ENCODE measurements at regions not wholly inside any gene's neighbourhood (a gene's known extent, or its start where the extent isn't known, plus 50 kb on each side); places are given as distances from the start of the nearest gene placed in this dataset.
A peak's percentile ranks its signal among the peaks of the same experiment; 100 is the strongest.

GRCh38 chr14:94942601-94943000 lies 172.7 kb upstream of the GSC start:
- no peaks in the 10 kb centered on the region for H3K36me3 ChIP-seq
- H3K27me3 ChIP-seq, result no peaks in the 10 kb centered on the region
- no peak overlapping the region for H3K27ac ChIP-seq
- no peaks in the 10 kb centered on the region for H3K9me3 ChIP-seq
- no peak for DNase-seq
- no peak for TF ChIP-seq CTCF (IDR thresholded peaks at IDR 0.05)
- no peak for TF ChIP-seq POLR2A (IDR thresholded peaks at IDR 0.05)
- H3K4me1 ChIP-seq, result no peaks in the 10 kb centered on the region
- H3K4me3 ChIP-seq, result no peak overlapping the region

GRCh38 chr14:94941311-94941710 lies 171.4 kb upstream of the GSC start:
- DNase-seq, result no peak
- Histone ChIP-seq H3K4me1 (no peaks in the 10 kb centered on the region), H3K4me3 (no peak overlapping the region), H3K27me3 (no peaks in the 10 kb centered on the region), H3K27ac (no peak overlapping the region), H3K9me3 (no peaks in the 10 kb centered on the region), H3K36me3 (no peaks in the 10 kb centered on the region)
- TF ChIP-seq CTCF (IDR thresholded peaks at IDR 0.05) (no peak), POLR2A (IDR thresholded peaks at IDR 0.05) (no peak)

- no peak overlapping the region for H3K4me3 ChIP-seq
- H3K9me3 ChIP-seq, result no peaks in the 10 kb centered on the region
- no peaks in the 10 kb centered on the region for H3K36me3 ChIP-seq
- H3K27ac ChIP-seq, result no peak overlapping the region
- H3K4me1 ChIP-seq, result no peaks in the 10 kb centered on the region
- DNase-seq, result no peak
- H3K27me3 ChIP-seq, result no peaks in the 10 kb centered on the region
- TF ChIP-seq CTCF (IDR thresholded peaks at IDR 0.05), result no peak
- TF ChIP-seq POLR2A (IDR thresholded peaks at IDR 0.05), result no peak
Observed at GRCh38 chr14:94940263-94940993, 170.5 kb upstream of the GSC start.

GRCh38 chr14:94938016-94938415 lies 168.1 kb upstream of the GSC start:
- Histone ChIP-seq H3K4me1 (no peaks in the 10 kb centered on the region), H3K9me3 (no peaks in the 10 kb centered on the region), H3K36me3 (no peaks in the 10 kb centered on the region), H3K27me3 (no peaks in the 10 kb centered on the region), H3K27ac (no peak overlapping the region), H3K4me3 (no peak overlapping the region)
- no peak for DNase-seq
- TF ChIP-seq POLR2A (IDR thresholded peaks at IDR 0.05) (no peak), CTCF (IDR thresholded peaks at IDR 0.05) (no peak)

GRCh38 chr14:94936901-94937685 lies 167.2 kb upstream of the GSC start:
- peak overlapping the region in 3 of 4 donors; percentile 31 to 87 (median 42) for H3K27ac ChIP-seq
- H3K9me3 ChIP-seq, result no peaks in the 10 kb centered on the region
- H3K27me3 ChIP-seq, result no peaks in the 10 kb centered on the region
- TF ChIP-seq CTCF (IDR thresholded peaks at IDR 0.05), result no peak
- no peaks in the 10 kb centered on the region for H3K4me1 ChIP-seq
- no peak for DNase-seq
- H3K4me3 ChIP-seq, result peak overlapping the region in 1 of 4 donors; percentile 12
- H3K36me3 ChIP-seq, result no peaks in the 10 kb centered on the region

All from Peyer's patch (tissue), 4 donors.